Mesendoderm (in vitro differentiated cells): ENCODE measurements at regions not wholly inside any gene's neighbourhood (a gene's known extent, or its start where the extent isn't known, plus 50 kb on each side); places are given as distances from the start of the nearest gene placed in this dataset.

Experiments
- DNase-seq: peaks from one replicate; pipeline ENCODE4 v3.0.0; 2013
- H2AK5ac ChIP-seq: 2 replicates; pipeline ENCODE4 v1.6.1; 2013; ENCODE audit warnings: low read length, inconsistent platforms
- H2BK120ac ChIP-seq: 2 replicates; pipeline ENCODE4 v1.6.1; 2013; ENCODE audit warnings: low read depth, mild to moderate bottlenecking, low read length, moderate library complexity, mixed read lengths
- H2BK15ac ChIP-seq: replicated peaks from 2 replicates; pipeline ENCODE4 v1.6.1; 2013; ENCODE audit warnings: low read depth, mild to moderate bottlenecking, moderate library complexity
- H2BK5ac ChIP-seq: 2 replicates; pipeline ENCODE4 v1.6.1; 2013; ENCODE audit warnings: low read length, inconsistent platforms
- H3K18ac ChIP-seq: 2 replicates; pipeline ENCODE4 v1.6.1; 2013; ENCODE audit warnings: mild to moderate bottlenecking, low read length, mixed read lengths
- H3K23ac ChIP-seq: one replicate; pipeline ENCODE4 v1.6.1; 2013; ENCODE audit warnings: low read length
- H3K27ac ChIP-seq: 2 replicates; pipeline ENCODE4 v1.5.1; 2013; ENCODE audit warnings: low read depth, mild to moderate bottlenecking, inconsistent platforms, low read length, moderate library complexity
- H3K27me3 ChIP-seq: 2 replicates; pipeline ENCODE4 v1.6.1; 2013; ENCODE audit warnings: low read length, control low read depth, mild to moderate bottlenecking, inconsistent platforms; ENCODE audit not compliant: insufficient read depth, poor library complexity
- H3K36me3 ChIP-seq: 2 replicates; pipeline ENCODE4 v1.6.1; 2013; ENCODE audit warnings: low read length, inconsistent platforms; ENCODE audit not compliant: control insufficient read depth, insufficient read depth
- H3K4ac ChIP-seq: one replicate; pipeline ENCODE4 v1.6.1; 2013; ENCODE audit warnings: low read depth, mild to moderate bottlenecking, low read length, moderate library complexity
- H3K4me1 ChIP-seq: 2 replicates; pipeline ENCODE4 v1.6.1; 2013; ENCODE audit warnings: low read depth, low read length, inconsistent platforms; ENCODE audit not compliant: control insufficient read depth
- H3K4me2 ChIP-seq: 2 replicates; pipeline ENCODE4 v1.6.1; 2013; ENCODE audit warnings: low read length
- H3K4me3 ChIP-seq: 2 replicates; pipeline ENCODE4 v1.5.1; 2013; ENCODE audit warnings: mild to moderate bottlenecking, low read length
- H3K56ac ChIP-seq: one replicate; pipeline ENCODE4 v1.6.1; 2013; ENCODE audit warnings: low read length
- H3K79me1 ChIP-seq: 2 replicates; pipeline ENCODE4 v1.6.1; 2013; ENCODE audit warnings: low read length, inconsistent platforms
- H3K79me2 ChIP-seq: 2 replicates; pipeline ENCODE4 v1.6.1; 2013; ENCODE audit warnings: mild to moderate bottlenecking, low read length; ENCODE audit not compliant: control insufficient read depth, insufficient read depth
- H3K9ac ChIP-seq: 2 replicates; pipeline ENCODE4 v1.6.1; 2013; ENCODE audit warnings: low read length, inconsistent platforms
- H4K5ac ChIP-seq: one replicate; pipeline ENCODE4 v1.6.1; 2013; ENCODE audit warnings: low read length
- H4K8ac ChIP-seq: one replicate; pipeline ENCODE4 v1.6.1; 2013; ENCODE audit warnings: low read depth, mild to moderate bottlenecking, control low read depth, low read length, moderate library complexity
- WGBS: extraction: QIAGEN DNeasy Blood & Tissue Kit; methylation state at CpG from one replicate; pipeline ENCODE4 v1.1.7; 2013; ENCODE audit warnings: low lambda C conversion rate, missing lambda C conversion rate; ENCODE audit not compliant: insufficient coverage; ENCODE audit errors: extremely low coverage; 5-methylcytosine and 5-hydroxymethylcytosine counted together

- Histone ChIP-seq H2AK5ac (no peak overlapping the region), H2BK5ac (no peak overlapping the region), H4K5ac (no peak overlapping the region), H3K4me3 (no peak overlapping the region), H2BK15ac (no peak overlapping the region), H3K4me2 (no peak overlapping the region), H3K36me3 (no peaks in the 10 kb centered on the region), H3K79me1 (no peaks in the 10 kb centered on the region), H3K27ac (no peak overlapping the region), H3K56ac (no peak overlapping the region), H3K4ac (no peak overlapping the region), H3K79me2 (no peaks in the 10 kb centered on the region), H2BK120ac (no peak overlapping the region), H3K27me3 (no peaks in the 10 kb centered on the region), H3K18ac (no peak overlapping the region), H3K9ac (no peak overlapping the region), H3K4me1 (no peaks in the 10 kb centered on the region), H4K8ac (no peak overlapping the region), H3K23ac (no peak overlapping the region)
- no CpG with 5 or more reads among the region's 2 CpGs for WGBS
- no peak for DNase-seq
Observed at GRCh38 chr2:116716444-116716843, 1098.0 kb upstream of the DDX18 start.

DNA sequence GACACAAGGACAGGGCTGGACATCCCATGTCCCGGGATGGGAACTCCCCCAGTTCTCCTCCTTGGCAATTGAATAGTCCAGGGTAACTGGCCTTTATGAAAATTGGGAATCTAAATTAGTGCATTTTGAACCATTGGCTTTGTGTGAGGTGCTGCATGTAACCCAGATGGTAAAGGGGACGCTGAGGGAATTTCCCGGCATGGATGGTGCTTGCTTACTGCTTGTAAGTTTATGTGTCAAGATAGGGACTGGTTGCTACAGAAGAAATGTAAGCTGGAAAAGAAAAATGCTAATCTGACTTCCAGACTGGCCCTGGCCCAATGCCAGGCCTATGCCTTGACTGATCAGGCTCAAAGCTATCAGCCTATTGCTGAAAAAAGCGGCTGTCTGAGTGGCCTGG lies 1096.7 kb upstream of the DDX18 start:
- Histone ChIP-seq H3K27me3 (no peaks in the 10 kb centered on the region), H3K79me2 (no peaks in the 10 kb centered on the region), H4K8ac (no peak overlapping the region), H3K4me2 (no peak overlapping the region), H3K4me1 (no peaks in the 10 kb centered on the region), H3K9ac (no peak overlapping the region), H3K56ac (no peak overlapping the region), H2AK5ac (no peak overlapping the region), H3K23ac (no peak overlapping the region), H3K79me1 (no peaks in the 10 kb centered on the region), H3K4me3 (no peak overlapping the region), H2BK5ac (no peak overlapping the region), H3K18ac (no peak overlapping the region), H3K27ac (no peak overlapping the region), H3K36me3 (no peaks in the 10 kb centered on the region), H2BK15ac (no peak overlapping the region), H4K5ac (no peak overlapping the region), H3K4ac (no peak overlapping the region), H2BK120ac (no peak overlapping the region)
- no CpG with 5 or more reads among the region's 4 CpGs for WGBS
- DNase-seq: no peak

- no peaks in the 10 kb centered on the region for H3K27me3 ChIP-seq
- no peak overlapping the region for H3K4me3 ChIP-seq
- H3K18ac ChIP-seq: no peak overlapping the region
- WGBS: no CpG with 5 or more reads among the region's 4 CpGs
- H3K79me2 ChIP-seq: no peaks in the 10 kb centered on the region
- H3K56ac ChIP-seq: no peak overlapping the region
- no peak overlapping the region for H3K27ac ChIP-seq
- no peak overlapping the region for H4K8ac ChIP-seq
- H4K5ac ChIP-seq: no peak overlapping the region
- H3K4me2 ChIP-seq: no peak overlapping the region
- no peaks in the 10 kb centered on the region for H3K4me1 ChIP-seq
- no peak for DNase-seq
- H3K23ac ChIP-seq: no peak overlapping the region
- no peak overlapping the region for H2BK15ac ChIP-seq
- no peak overlapping the region for H3K9ac ChIP-seq
- no peaks in the 10 kb centered on the region for H3K79me1 ChIP-seq
- H3K36me3 ChIP-seq: no peaks in the 10 kb centered on the region
- H3K4ac ChIP-seq: no peak overlapping the region
- H2AK5ac ChIP-seq: no peak overlapping the region
- H2BK120ac ChIP-seq: no peak overlapping the region
- no peak overlapping the region for H2BK5ac ChIP-seq
Observed at GRCh38 chr2:116718451-116718850, 1096.0 kb upstream of the DDX18 start.

GRCh38 chr2:116719836-116720235 lies 1094.7 kb upstream of the DDX18 start:
- no peak overlapping the region for H3K4me3 ChIP-seq
- DNase-seq: no peak
- no peaks in the 10 kb centered on the region for H3K79me1 ChIP-seq
- H3K27me3 ChIP-seq: no peaks in the 10 kb centered on the region
- no peak overlapping the region for H3K4me2 ChIP-seq
- no peaks in the 10 kb centered on the region for H3K4me1 ChIP-seq
- no peak overlapping the region for H3K18ac ChIP-seq
- no peak overlapping the region for H3K9ac ChIP-seq
- no peak overlapping the region for H4K5ac ChIP-seq
- no peak overlapping the region for H2BK120ac ChIP-seq
- no peak overlapping the region for H4K8ac ChIP-seq
- H2BK15ac ChIP-seq: no peak overlapping the region
- no peak overlapping the region for H3K27ac ChIP-seq
- H3K79me2 ChIP-seq: no peaks in the 10 kb centered on the region
- no peak overlapping the region for H3K56ac ChIP-seq
- no peak overlapping the region for H2AK5ac ChIP-seq
- no peak overlapping the region for H3K23ac ChIP-seq
- H3K36me3 ChIP-seq: no peaks in the 10 kb centered on the region
- no peak overlapping the region for H3K4ac ChIP-seq
- no CpG with 5 or more reads among the region's 2 CpGs for WGBS
- H2BK5ac ChIP-seq: no peak overlapping the region

DNA sequence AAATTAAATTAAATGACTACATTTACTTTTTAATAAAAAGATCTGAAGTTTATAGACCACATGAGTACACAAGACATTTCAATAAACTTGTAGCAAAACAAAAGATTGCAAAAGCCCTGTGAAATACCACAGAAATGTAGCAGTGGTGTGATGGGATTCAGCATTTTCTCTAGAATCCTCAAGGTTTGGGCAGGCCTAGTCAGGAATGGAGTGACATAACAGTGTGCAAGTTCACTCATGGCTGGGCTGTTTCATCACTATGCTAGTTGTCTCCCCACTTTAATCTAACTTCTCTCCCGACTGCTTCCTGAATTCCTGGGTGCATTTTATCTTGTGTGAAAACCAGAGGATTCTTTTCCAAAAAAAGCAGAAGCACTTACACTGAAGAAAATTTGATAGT lies 1089.9 kb upstream of the DDX18 start:
- H4K8ac ChIP-seq: no peak overlapping the region
- no peak overlapping the region for H3K9ac ChIP-seq
- no peak for DNase-seq
- no peak overlapping the region for H4K5ac ChIP-seq
- H3K4me3 ChIP-seq: no peak overlapping the region
- H2BK15ac ChIP-seq: no peak overlapping the region
- no peak overlapping the region for H3K18ac ChIP-seq
- no peak overlapping the region for H3K23ac ChIP-seq
- H3K36me3 ChIP-seq: no peaks in the 10 kb centered on the region
- no peak overlapping the region for H3K4ac ChIP-seq
- H3K4me1 ChIP-seq: no peaks in the 10 kb centered on the region
- H2BK120ac ChIP-seq: no peak overlapping the region
- H3K4me2 ChIP-seq: no peak overlapping the region
- no CpG with 5 or more reads among the region's 1 CpG for WGBS
- no peaks in the 10 kb centered on the region for H3K27me3 ChIP-seq
- no peak overlapping the region for H2AK5ac ChIP-seq
- H3K79me1 ChIP-seq: no peaks in the 10 kb centered on the region
- no peaks in the 10 kb centered on the region for H3K79me2 ChIP-seq
- no peak overlapping the region for H3K56ac ChIP-seq
- no peak overlapping the region for H2BK5ac ChIP-seq
- no peak overlapping the region for H3K27ac ChIP-seq

DNA sequence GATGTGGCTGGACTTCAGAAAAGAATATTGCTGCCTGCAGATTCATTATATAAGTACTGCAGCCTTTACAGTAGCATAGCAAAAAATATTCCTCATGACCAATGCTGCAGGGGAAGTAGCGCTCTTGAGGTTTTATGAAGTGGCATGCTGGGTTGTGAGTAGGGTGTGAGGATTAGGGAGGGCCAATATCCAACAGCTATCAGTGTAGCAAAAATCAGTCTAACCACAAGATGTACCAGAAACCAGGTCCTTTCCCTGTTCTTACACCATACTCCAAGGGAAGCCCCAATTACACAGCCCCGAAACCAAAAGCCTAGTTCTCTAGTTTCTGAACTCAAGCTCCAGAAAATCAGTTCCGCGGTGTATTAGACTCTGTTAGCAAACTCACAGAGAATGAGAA lies 1082.2 kb upstream of the DDX18 start:
- no peaks in the 10 kb centered on the region for H3K79me2 ChIP-seq
- H3K23ac ChIP-seq: no peak overlapping the region
- no peak overlapping the region for H4K8ac ChIP-seq
- H3K79me1 ChIP-seq: no peaks in the 10 kb centered on the region
- H2BK15ac ChIP-seq: no peak overlapping the region
- H3K4me2 ChIP-seq: no peak overlapping the region
- H3K18ac ChIP-seq: no peak overlapping the region
- H3K36me3 ChIP-seq: no peaks in the 10 kb centered on the region
- no peak overlapping the region for H2BK5ac ChIP-seq
- no peaks in the 10 kb centered on the region for H3K4me1 ChIP-seq
- no peak for DNase-seq
- H3K4me3 ChIP-seq: no peak overlapping the region
- H2AK5ac ChIP-seq: no peak overlapping the region
- H3K56ac ChIP-seq: no peak overlapping the region
- H3K9ac ChIP-seq: no peak overlapping the region
- no peak overlapping the region for H4K5ac ChIP-seq
- WGBS: no CpG with 5 or more reads among the region's 4 CpGs
- no peak overlapping the region for H3K27ac ChIP-seq
- no peak overlapping the region for H3K4ac ChIP-seq
- H2BK120ac ChIP-seq: no peak overlapping the region
- no peaks in the 10 kb centered on the region for H3K27me3 ChIP-seq
